PC-9 (cell line): ENCODE measurements at regions not wholly inside any gene's neighbourhood (a gene's known extent, or its start where the extent isn't known, plus 50 kb on each side); places are given as distances from the start of the nearest gene placed in this dataset.

Source experiments
- EZH2 ChIP-seq: fragments of 200-600 bp; sonication (generic); IDR thresholded peaks from 2 replicates; pipeline ENCODE4 v1.8.0; 2017; ENCODE audit warnings: antibody characterized with exemption, low read depth
- TF ChIP-seq, protein P1 (sequence below): fragments of 200-600 bp; sonication (generic); conservative IDR thresholded peaks from 2 replicates; pipeline ENCODE4 v1.6.1; 2017; ENCODE audit warnings: mixed run types, antibody characterized with exemption, mild to moderate bottlenecking, moderate library complexity

DNA sequence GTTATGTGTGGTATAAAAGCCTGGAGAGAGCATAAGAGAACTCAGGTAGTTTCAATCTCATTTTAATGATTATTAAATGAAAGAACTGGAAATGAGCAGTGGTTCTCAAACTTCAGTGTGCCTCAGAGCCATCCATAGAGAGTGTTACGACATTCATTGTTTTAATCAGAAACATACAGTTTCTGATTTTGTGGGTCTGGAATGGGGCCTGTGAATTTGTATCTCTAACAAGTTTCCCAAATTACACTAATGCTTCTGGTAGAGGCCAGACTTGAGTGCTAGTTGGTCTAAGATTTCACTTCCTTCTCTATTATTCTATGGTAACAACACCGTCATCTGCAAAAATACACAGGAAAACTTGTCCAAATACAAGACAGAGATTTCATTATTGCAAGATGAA lies 292.0 kb upstream of the NECTIN3 start:
- TF ChIP-seq, protein P1, sequence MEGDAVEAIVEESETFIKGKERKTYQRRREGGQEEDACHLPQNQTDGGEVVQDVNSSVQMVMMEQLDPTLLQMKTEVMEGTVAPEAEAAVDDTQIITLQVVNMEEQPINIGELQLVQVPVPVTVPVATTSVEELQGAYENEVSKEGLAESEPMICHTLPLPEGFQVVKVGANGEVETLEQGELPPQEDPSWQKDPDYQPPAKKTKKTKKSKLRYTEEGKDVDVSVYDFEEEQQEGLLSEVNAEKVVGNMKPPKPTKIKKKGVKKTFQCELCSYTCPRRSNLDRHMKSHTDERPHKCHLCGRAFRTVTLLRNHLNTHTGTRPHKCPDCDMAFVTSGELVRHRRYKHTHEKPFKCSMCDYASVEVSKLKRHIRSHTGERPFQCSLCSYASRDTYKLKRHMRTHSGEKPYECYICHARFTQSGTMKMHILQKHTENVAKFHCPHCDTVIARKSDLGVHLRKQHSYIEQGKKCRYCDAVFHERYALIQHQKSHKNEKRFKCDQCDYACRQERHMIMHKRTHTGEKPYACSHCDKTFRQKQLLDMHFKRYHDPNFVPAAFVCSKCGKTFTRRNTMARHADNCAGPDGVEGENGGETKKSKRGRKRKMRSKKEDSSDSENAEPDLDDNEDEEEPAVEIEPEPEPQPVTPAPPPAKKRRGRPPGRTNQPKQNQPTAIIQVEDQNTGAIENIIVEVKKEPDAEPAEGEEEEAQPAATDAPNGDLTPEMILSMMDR: no peak
- TF ChIP-seq EZH2: no peak
